ENCODE measurements at regions not wholly inside any gene's neighbourhood (a gene's known extent, or its start where the extent isn't known, plus 50 kb on each side); places are given as distances from the start of the nearest gene placed in this dataset.

DNA sequence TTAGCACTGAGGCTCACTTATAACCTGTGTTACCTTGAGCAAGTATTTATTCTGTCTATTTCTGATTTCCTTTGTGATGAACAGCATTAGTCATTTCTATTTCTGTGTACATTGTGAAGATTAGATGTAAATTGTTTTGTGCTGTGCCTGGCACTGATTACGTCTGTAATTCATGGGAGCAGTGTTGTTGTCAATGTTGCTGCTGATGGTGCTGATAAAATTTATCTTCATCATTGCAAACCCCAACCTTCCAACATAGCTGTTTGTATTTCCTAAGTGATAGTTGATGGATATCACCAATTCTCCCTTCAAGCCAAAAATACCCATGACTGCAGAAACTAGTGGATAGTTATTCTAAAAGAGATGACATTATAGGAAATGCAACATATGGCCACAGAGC is 400.5 kb upstream of the GRM3 start:
- Histone ChIP-seq H3K4me2 (ENCODE audit: low read length) (no peak overlapping the region), H3K36me3 (ENCODE audit: insufficient read depth, low read length) (no peaks in the 10 kb centered on the region), H3K27me3 (ENCODE audit: insufficient read depth, low read length) (no peaks in the 10 kb centered on the region), H2AFZ (ENCODE audit: low read length) (no peak overlapping the region), H3F3A (ENCODE audit: insufficient read depth, low read length) (no peaks in the 10 kb centered on the region), H3K79me2 (ENCODE audit: insufficient read depth, low read length) (no peaks in the 10 kb centered on the region), H4K20me1 (ENCODE audit: insufficient read depth, low read length) (no peaks in the 10 kb centered on the region), H3K9me3 (ENCODE audit: low read length) (no peaks in the 10 kb centered on the region), H3K27ac (ENCODE audit: low read depth, low read length, poor library complexity, severe bottlenecking) (no peak overlapping the region), H3K4me1 (ENCODE audit: insufficient read depth, low read length, severe bottlenecking) (no peaks in the 10 kb centered on the region), H3K9ac (ENCODE audit: low read length) (no peak overlapping the region), H3K9me2 (ENCODE audit: low read depth, low read length) (no peaks in the 10 kb centered on the region), H3K4me3 (ENCODE audit: low read depth, low read length, poor library complexity, severe bottlenecking) (no peak overlapping the region)
- TF ChIP-seq, protein P1, sequence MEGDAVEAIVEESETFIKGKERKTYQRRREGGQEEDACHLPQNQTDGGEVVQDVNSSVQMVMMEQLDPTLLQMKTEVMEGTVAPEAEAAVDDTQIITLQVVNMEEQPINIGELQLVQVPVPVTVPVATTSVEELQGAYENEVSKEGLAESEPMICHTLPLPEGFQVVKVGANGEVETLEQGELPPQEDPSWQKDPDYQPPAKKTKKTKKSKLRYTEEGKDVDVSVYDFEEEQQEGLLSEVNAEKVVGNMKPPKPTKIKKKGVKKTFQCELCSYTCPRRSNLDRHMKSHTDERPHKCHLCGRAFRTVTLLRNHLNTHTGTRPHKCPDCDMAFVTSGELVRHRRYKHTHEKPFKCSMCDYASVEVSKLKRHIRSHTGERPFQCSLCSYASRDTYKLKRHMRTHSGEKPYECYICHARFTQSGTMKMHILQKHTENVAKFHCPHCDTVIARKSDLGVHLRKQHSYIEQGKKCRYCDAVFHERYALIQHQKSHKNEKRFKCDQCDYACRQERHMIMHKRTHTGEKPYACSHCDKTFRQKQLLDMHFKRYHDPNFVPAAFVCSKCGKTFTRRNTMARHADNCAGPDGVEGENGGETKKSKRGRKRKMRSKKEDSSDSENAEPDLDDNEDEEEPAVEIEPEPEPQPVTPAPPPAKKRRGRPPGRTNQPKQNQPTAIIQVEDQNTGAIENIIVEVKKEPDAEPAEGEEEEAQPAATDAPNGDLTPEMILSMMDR (IDR thresholded peaks at IDR 0.05; ENCODE audit: low read length): no peak
- TF ChIP-seq EZH2 (IDR thresholded peaks at IDR 0.05; ENCODE audit: borderline replicate concordance, low read length): no peak

DNA sequence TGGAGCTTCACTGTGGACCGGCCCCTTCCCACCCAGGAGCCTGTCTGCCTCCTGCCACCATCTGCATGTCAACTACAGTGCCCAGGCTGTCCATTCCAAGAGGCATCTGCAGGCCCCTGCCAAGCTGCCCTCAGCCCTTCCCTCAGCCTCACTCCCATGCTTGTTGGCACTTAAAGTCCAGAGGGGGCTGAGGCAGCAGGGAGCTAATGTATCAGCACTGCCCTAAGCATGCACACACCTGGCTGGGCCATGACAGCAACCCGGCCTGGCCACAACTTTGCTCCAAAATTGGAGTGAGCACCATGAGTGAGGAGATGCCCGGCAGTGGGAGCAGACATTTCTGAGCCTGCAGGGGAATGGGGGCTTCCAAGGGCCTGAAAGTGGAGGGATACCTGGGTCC is 417.5 kb upstream of the GRM3 start:
- Histone ChIP-seq H3K4me2 (ENCODE audit: low read length) (no peak overlapping the region), H3K9me2 (ENCODE audit: low read depth, low read length) (no peaks in the 10 kb centered on the region), H3K27ac (ENCODE audit: low read depth, low read length, poor library complexity, severe bottlenecking) (no peak overlapping the region), H2AFZ (ENCODE audit: low read length) (no peak overlapping the region), H3K9ac (ENCODE audit: low read length) (no peak overlapping the region), H3F3A (ENCODE audit: insufficient read depth, low read length) (no peaks in the 10 kb centered on the region), H3K4me3 (ENCODE audit: low read depth, low read length, poor library complexity, severe bottlenecking) (no peak overlapping the region), H3K79me2 (ENCODE audit: insufficient read depth, low read length) (no peaks in the 10 kb centered on the region), H3K9me3 (ENCODE audit: low read length) (no peaks in the 10 kb centered on the region), H4K20me1 (ENCODE audit: insufficient read depth, low read length) (no peaks in the 10 kb centered on the region), H3K27me3 (ENCODE audit: insufficient read depth, low read length) (no peaks in the 10 kb centered on the region), H3K36me3 (ENCODE audit: insufficient read depth, low read length) (no peaks in the 10 kb centered on the region), H3K4me1 (ENCODE audit: insufficient read depth, low read length, severe bottlenecking) (no peaks in the 10 kb centered on the region)
- no peak for TF ChIP-seq EZH2 (IDR thresholded peaks at IDR 0.05; ENCODE audit: borderline replicate concordance, low read length)
- TF ChIP-seq, protein P1 (IDR thresholded peaks at IDR 0.05; ENCODE audit: low read length): no peak

DNA sequence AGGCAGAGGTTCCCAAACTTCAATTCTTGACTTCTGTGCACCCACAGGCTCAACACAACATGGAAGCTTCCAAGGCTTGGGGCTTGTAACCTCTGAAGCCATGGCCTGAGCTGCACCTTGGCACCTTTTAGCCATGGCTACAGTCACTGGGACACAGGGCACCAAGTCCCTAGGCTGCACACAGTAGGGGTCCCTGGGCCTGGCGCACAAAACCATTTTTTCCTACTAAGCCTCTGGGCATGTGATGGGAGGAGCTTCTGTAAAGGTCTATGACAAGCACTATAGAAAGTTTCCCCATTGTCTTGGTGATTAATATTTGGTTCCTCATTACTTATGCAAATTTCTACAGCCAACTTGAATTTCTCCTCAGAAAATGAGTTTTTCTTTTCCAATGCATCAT is 420.9 kb upstream of the GRM3 start:
- Histone ChIP-seq H3K9me2 (ENCODE audit: low read depth, low read length) (no peaks in the 10 kb centered on the region), H3K27ac (ENCODE audit: low read depth, low read length, poor library complexity, severe bottlenecking) (no peak overlapping the region), H3K36me3 (ENCODE audit: insufficient read depth, low read length) (no peaks in the 10 kb centered on the region), H3K9me3 (ENCODE audit: low read length) (no peaks in the 10 kb centered on the region), H3K79me2 (ENCODE audit: insufficient read depth, low read length) (no peaks in the 10 kb centered on the region), H3F3A (ENCODE audit: insufficient read depth, low read length) (no peaks in the 10 kb centered on the region), H3K4me1 (ENCODE audit: insufficient read depth, low read length, severe bottlenecking) (no peaks in the 10 kb centered on the region), H3K4me3 (ENCODE audit: low read depth, low read length, poor library complexity, severe bottlenecking) (no peak overlapping the region), H3K4me2 (ENCODE audit: low read length) (no peak overlapping the region), H3K9ac (ENCODE audit: low read length) (no peak overlapping the region), H2AFZ (ENCODE audit: low read length) (no peak overlapping the region), H3K27me3 (ENCODE audit: insufficient read depth, low read length) (no peaks in the 10 kb centered on the region), H4K20me1 (ENCODE audit: insufficient read depth, low read length) (no peaks in the 10 kb centered on the region)
- TF ChIP-seq EZH2 (IDR thresholded peaks at IDR 0.05; ENCODE audit: borderline replicate concordance, low read length): no peak
- TF ChIP-seq, protein P1 (IDR thresholded peaks at IDR 0.05; ENCODE audit: low read length): no peak

All from OCI-LY1 (cell line).